HL-60/S4 treated with retinoic acid at 250 ng/mL for 4 days and 3 days (cell line): ENCODE measurements at regions not wholly inside any gene's neighbourhood (a gene's known extent, or its start where the extent isn't known, plus 50 kb on each side); places are given as distances from the start of the nearest gene placed in this dataset.

Source experiments
- in situ Hi-C: fragments of 300-500 bp; cut with MboI; formaldehyde crosslinking; loops from 2 replicates; pipeline ENCODE4 v1.7.0; 2022; ENCODE audit warnings: low sequenced_read_pairs

- in situ Hi-C loops: no loop called here
Observed at GRCh38 chr15:94673801-94674200, 442.4 kb downstream of the MCTP2 start.

- in situ Hi-C loops: no loop called here
Observed at GRCh38 chr15:94674296-94674695, 442.9 kb downstream of the MCTP2 start.

- in situ Hi-C loops: no loop called here
Observed at GRCh38 chr15:94677202-94677790, 445.9 kb downstream of the MCTP2 start.

- in situ Hi-C loops: no loop called here
Observed at GRCh38 chr15:94682171-94682570, 450.8 kb downstream of the MCTP2 start.

- in situ Hi-C loops: no loop called here
Observed at GRCh38 chr15:94683902-94684301, 452.5 kb downstream of the MCTP2 start.

- in situ Hi-C loops: no loop called here
Observed at GRCh38 chr15:94691169-94691568, 459.8 kb downstream of the MCTP2 start.

GRCh38 chr15:94692710-94693109 is 461.3 kb downstream of the MCTP2 start:
- in situ Hi-C loops: no loop called here

- in situ Hi-C loops: no loop called here
Observed at GRCh38 chr15:94700211-94700610, 468.9 kb downstream of the MCTP2 start.

GRCh38 chr15:94701281-94701985 is 470.1 kb downstream of the MCTP2 start:
- in situ Hi-C loops: no loop called here

GRCh38 chr15:94703596-94703995 is 472.2 kb downstream of the MCTP2 start:
- in situ Hi-C loops: no loop called here

GRCh38 chr15:94704421-94704820 is 473.1 kb downstream of the MCTP2 start:
- in situ Hi-C loops: no loop called here

- in situ Hi-C loops: no loop called here
Observed at GRCh38 chr15:94704946-94705345, 473.6 kb downstream of the MCTP2 start.

- in situ Hi-C loops: no loop called here
Observed at GRCh38 chr15:94709319-94709718, 478.0 kb downstream of the MCTP2 start.

GRCh38 chr15:94722024-94722636 is 490.8 kb downstream of the MCTP2 start:
- in situ Hi-C loops: no loop called here

GRCh38 chr15:94723801-94724200 is 492.4 kb downstream of the MCTP2 start:
- in situ Hi-C loops: no loop called here

- in situ Hi-C loops: no loop called here
Observed at GRCh38 chr15:94731286-94731685, 499.9 kb downstream of the MCTP2 start.

GRCh38 chr15:94734460-94734859 is 503.1 kb downstream of the MCTP2 start:
- in situ Hi-C loops: no loop called here

GRCh38 chr15:94736236-94736635 is 504.9 kb downstream of the MCTP2 start:
- in situ Hi-C loops: no loop called here

- in situ Hi-C loops: no loop called here
Observed at GRCh38 chr15:94739639-94740038, 508.3 kb downstream of the MCTP2 start.

- in situ Hi-C loops: no loop called here
Observed at GRCh38 chr15:94740469-94740868, 509.1 kb downstream of the MCTP2 start.

- in situ Hi-C loops: no loop called here
Observed at GRCh38 chr15:94743668-94744067, 512.3 kb downstream of the MCTP2 start.

- in situ Hi-C loops: no loop called here
Observed at GRCh38 chr15:94744080-94744793, 512.9 kb downstream of the MCTP2 start.
